SJCRH30 (cell line): ENCODE measurements at regions not wholly inside any gene's neighbourhood (a gene's known extent, or its start where the extent isn't known, plus 50 kb on each side); places are given as distances from the start of the nearest gene placed in this dataset.
"Not testable (repeated sequence)": the region's sequence is repeated elsewhere in the genome, so short reads cannot be mapped to it uniquely, and the experiment has no call there.

Experiments used
- DNase-seq, 2 experiments: peaks; one replicate each; pipeline ENCODE4 v3.0.0-alpha.2; 2015 to 2020
- H3K27ac ChIP-seq: fragments of 250-450 bp; sonication (Bioruptor Pico); 2 replicates; pipeline ENCODE4 v1.5.1; 2020; ENCODE audit warnings: mild to moderate bottlenecking, moderate library complexity
- H3K27me3 ChIP-seq: fragments of 250-450 bp; sonication (Bioruptor Pico); 2 replicates; pipeline ENCODE4 v1.5.1; 2020; ENCODE audit warnings: mild to moderate bottlenecking, moderate library complexity
- H3K36me3 ChIP-seq: fragments of 250-450 bp; sonication (Bioruptor Pico); 2 replicates; pipeline ENCODE4 v1.5.1; 2020; ENCODE audit warnings: mild to moderate bottlenecking, moderate library complexity
- H3K4me1 ChIP-seq: fragments of 250-450 bp; sonication (Bioruptor Pico); 2 replicates; pipeline ENCODE4 v1.5.1; 2020; ENCODE audit warnings: mild to moderate bottlenecking, moderate library complexity
- H3K4me3 ChIP-seq: fragments of 250-450 bp; sonication (Bioruptor Pico); 2 replicates; pipeline ENCODE4 v1.5.1; 2020; ENCODE audit warnings: mild to moderate bottlenecking, moderate library complexity
- H3K9me3 ChIP-seq: fragments of 250-450 bp; sonication (Bioruptor Pico); replicated peaks from 2 replicates; pipeline ENCODE4 v1.5.1; 2020; ENCODE audit warnings: mild to moderate bottlenecking, moderate library complexity

DNA sequence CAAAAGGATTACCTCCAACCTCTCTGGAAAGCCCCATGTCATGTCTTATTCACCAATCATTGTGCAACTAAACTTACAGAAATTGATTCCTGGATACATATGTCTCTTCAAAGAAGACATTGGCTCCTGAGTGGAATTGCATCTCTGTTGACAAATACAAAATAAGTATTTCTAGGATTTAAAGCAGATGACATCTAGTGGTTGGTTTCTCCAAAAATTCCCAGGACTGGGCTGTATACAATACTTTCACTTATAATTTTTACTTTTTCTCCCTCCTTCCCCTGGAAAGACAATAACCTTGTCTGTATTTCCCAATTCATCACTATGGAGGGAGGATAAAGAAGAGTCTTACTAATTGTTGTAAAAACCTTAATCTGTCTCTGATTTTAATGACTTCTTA is 1347.4 kb downstream of the NCAM2 start:
- Histone ChIP-seq H3K36me3 (no peaks in the 10 kb centered on the region), H3K4me1 (no peaks in the 10 kb centered on the region), H3K4me3 (no peak overlapping the region), H3K9me3 (no peaks in the 10 kb centered on the region), H3K27ac (no peak overlapping the region), H3K27me3 (no peaks in the 10 kb centered on the region)
- DNase-seq: no peak

DNA sequence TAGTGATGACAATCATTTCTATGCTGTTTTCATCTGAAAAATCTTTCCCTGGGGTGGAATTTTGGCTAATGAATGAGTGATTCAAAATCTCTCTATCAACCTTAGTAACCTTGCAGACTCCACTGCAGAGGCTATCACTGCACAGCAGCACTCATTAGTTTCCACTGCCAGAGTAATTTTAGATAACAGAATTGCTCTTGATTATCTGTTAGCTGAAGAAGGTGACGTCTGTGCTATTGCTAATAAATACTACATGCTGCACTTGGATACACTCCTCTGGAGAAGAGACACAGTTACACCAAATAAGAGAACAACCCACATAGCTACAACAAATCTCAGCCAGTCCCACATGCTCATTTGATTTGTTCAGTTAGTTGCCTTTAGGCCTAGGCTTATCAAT is 1348.4 kb downstream of the NCAM2 start:
- H3K4me3 ChIP-seq: no peak overlapping the region
- DNase-seq: no peak
- no peaks in the 10 kb centered on the region for H3K9me3 ChIP-seq
- no peak overlapping the region for H3K27ac ChIP-seq
- no peaks in the 10 kb centered on the region for H3K27me3 ChIP-seq
- H3K4me1 ChIP-seq: no peaks in the 10 kb centered on the region
- H3K36me3 ChIP-seq: no peaks in the 10 kb centered on the region

DNA sequence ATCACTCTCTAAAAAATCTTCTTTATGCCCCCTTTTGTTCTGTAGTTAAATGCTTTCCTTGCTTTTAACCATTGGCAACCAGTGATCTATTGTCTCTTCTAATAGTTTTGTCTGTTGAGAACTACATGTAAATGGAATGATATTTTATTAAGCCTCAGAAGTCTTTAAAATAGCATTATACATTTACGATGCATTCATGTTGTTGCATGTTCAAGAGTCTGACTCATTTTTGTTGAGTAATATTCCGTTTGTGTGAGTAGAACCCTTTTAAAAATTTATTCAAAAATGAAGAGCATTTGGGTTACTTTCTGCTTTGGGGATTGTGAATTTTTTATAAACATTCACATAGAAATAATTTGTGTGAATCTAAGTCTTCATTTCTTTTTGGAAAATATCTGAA is 1352.9 kb downstream of the NCAM2 start:
- Histone ChIP-seq H3K36me3 (no peaks in the 10 kb centered on the region), H3K9me3 (no peaks in the 10 kb centered on the region), H3K27ac (no peak overlapping the region), H3K4me1 (no peaks in the 10 kb centered on the region), H3K27me3 (no peaks in the 10 kb centered on the region), H3K4me3 (no peak overlapping the region)
- DNase-seq: no peak

DNA sequence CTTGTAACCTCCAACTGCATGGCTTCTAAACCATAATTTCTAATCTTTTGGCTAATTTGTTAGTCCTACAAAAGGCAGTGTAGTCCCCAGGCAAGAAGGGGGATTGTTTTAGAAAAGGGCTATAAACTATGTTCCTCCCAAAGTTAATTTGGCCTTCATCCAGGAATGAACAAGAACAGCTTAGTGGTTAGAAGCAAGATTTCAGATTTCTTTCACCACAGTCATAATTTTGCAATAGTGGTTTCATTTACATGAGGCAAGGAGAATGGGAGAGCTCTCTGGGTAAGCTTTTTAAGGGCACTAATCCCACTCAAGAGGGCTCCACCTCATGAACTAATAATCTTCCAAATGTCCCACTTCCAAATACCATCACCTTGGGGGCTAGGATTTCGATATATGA is 1353.9 kb downstream of the NCAM2 start:
- no peaks in the 10 kb centered on the region for H3K4me1 ChIP-seq
- no peaks in the 10 kb centered on the region for H3K36me3 ChIP-seq
- H3K9me3 ChIP-seq: no peaks in the 10 kb centered on the region
- no peak for DNase-seq
- no peak overlapping the region for H3K4me3 ChIP-seq
- no peak overlapping the region for H3K27ac ChIP-seq
- no peaks in the 10 kb centered on the region for H3K27me3 ChIP-seq

DNA sequence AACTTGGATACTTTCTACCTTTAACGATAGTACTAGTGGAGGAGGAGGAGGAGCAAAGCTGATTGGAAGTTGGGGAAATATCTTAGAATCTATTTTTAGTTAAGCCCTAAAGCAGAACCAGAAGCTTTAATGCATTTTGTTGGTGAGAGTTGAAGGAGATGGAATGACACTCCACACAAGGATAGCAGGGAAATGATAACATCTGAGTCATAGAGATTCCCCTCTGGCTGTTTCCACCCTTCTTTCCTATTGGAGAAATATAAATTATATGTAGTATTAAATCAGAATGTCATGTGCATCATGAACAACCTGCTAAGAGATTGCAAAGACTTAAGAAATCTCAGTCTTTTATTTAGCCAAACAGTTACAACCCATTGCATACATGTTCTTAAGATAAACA is 1357.7 kb downstream of the NCAM2 start:
- no peak for DNase-seq
- Histone ChIP-seq H3K27ac (no peak overlapping the region), H3K4me3 (no peak overlapping the region)

DNA sequence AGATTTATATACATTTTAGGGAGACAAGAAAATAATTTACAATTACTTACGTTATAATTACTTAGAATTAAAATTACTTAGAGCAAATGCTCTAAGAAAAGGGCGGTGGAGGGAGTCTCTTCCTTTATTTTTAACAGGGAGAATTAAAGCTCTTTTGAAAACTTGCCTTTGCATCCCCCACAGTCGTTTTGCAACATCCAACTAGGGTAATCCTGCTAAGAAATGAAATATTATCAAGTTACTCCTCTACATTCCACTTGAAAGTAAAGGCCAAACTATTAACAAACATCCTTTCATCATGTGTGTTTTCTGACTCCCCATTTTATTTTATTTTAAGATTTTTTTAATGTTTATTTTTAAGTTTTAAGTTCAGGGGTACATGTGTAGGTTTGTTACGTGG is 1358.5 kb downstream of the NCAM2 start:
- Histone ChIP-seq H3K9me3 (no peaks in the 10 kb centered on the region), H3K36me3 (no peaks in the 10 kb centered on the region), H3K4me1 (no peaks in the 10 kb centered on the region), H3K4me3 (no peak overlapping the region), H3K27me3 (peaks cover 4% of the 10 kb centered on the region; the same call in 1 of the 2 replicates), H3K27ac (no peak overlapping the region)
- DNase-seq: no peak

More for the DNA sequence above, 1357.7 kb downstream of the NCAM2 start:
- Histone ChIP-seq H3K36me3 (no peaks in the 10 kb centered on the region), H3K9me3 (no peaks in the 10 kb centered on the region), H3K4me1 (no peaks in the 10 kb centered on the region), H3K27me3 (peaks cover 4% of the 10 kb centered on the region; the same call in 1 of the 2 replicates)

DNA sequence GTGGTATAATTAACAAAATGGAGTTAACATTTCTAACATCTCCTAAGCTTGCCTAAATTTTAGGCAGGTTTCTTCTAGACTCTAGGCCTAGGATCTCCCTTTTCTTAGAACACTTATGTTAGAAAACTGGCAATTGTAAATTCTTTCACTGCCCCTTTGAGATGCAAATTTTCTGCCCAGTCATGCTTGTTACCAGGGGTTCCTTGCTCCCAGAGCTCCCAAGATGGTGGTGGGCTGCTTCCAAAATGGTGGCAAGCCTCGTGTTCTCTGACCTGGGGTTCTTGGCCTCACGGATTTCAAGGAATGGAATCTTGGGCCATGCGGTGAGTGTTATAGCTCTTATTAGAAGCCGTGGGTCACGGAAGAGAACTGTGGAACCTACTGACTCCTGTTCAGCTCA is 1361.4 kb downstream of the NCAM2 start:
- DNase-seq, H3K9me3 ChIP-seq, H3K27me3 ChIP-seq, H3K4me3 ChIP-seq, H3K27ac ChIP-seq, H3K4me1 ChIP-seq, H3K36me3 ChIP-seq: not testable (repeated sequence)

DNA sequence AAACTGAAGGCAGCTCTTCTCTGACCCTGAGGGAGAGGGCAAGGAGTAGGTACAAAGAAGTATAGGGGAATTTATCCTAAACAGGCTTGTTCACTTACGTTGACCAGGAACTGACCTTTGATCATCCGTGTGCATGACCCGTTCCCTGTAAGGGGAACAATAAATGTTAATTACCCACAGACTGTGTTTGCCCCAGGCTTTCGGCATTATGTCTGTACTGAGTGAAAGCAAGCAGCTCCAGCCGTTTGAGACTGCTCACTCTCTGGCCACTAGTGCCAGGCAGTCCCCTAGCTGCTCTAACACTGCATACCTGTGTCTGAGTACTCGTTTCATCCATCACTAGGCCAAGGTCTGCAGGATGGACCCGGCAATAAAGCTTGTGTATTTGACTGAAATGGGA is 1365.3 kb downstream of the NCAM2 start:
- H3K36me3 ChIP-seq: no peaks in the 10 kb centered on the region
- no peak for DNase-seq
- H3K27me3 ChIP-seq: peaks cover 2% of the 10 kb centered on the region; the same call in 1 of the 2 replicates
- no peak overlapping the region for H3K4me3 ChIP-seq
- no peak overlapping the region for H3K27ac ChIP-seq
- no peaks in the 10 kb centered on the region for H3K9me3 ChIP-seq
- no peaks in the 10 kb centered on the region for H3K4me1 ChIP-seq

DNA sequence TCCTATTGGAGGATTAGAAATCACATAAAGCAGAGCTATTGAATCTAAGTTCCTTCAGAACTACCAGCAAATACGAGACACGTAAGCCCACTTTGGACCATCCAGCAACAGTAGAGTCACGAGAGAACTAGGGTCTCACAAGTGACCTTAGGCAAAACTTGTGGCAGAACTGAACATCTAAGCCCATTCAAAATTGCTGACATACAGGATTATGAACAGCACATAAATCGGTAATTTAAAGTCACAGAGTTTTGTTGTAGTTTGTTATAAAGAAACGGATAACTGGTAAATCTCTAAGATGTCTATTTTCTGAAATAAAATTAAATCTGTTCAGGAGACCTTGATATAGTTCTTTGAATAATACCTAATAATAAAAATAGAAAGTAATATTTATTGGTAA is 1366.0 kb downstream of the NCAM2 start:
- no peak for DNase-seq
- H3K4me3 ChIP-seq: no peak overlapping the region

DNA sequence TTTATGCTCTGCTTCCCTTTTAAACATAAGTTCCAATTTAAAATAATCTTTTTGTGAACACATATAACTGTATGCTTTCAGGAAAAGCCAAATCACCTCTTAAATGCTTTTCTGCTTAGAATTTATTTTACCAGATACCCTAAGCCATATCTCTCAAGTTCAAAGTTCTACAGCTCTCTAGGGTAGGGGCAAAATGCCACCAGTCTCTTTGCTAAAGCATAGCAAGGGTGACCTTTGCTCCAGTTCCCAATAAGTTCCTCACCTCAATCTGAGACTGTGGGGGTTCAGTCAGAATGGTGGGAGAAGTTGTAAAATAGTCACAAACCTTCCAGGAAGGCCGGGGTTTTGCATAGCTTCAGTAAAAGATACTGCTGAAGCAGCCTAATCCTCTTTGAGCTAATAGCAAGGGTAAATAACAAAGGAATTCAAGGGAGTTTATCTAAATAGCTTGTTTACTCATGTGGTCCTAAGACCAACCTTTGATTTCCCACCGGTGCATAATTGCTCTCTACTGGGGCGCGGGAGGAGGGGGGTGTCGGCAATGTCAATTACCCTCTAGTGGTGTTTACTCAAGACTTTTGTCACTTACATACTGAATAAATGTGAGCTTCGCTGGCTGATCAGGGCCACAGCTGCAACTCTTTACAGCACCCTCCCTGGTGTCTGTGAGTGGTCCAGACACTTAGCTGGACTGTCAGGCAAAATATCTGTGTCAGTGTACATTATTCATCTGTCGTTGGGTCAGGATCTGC is 1376.2 kb downstream of the NCAM2 start:
- Histone ChIP-seq H3K9me3 (no peaks in the 10 kb centered on the region), H3K4me3 (no peak overlapping the region), H3K36me3 (no peaks in the 10 kb centered on the region), H3K4me1 (no peaks in the 10 kb centered on the region), H3K27me3 (no peaks in the 10 kb centered on the region), H3K27ac (no peak overlapping the region)
- DNase-seq: no peak

More for the DNA sequence above, 1366.0 kb downstream of the NCAM2 start:
- H3K4me1 ChIP-seq: no peaks in the 10 kb centered on the region
- no peak overlapping the region for H3K27ac ChIP-seq
- no peaks in the 10 kb centered on the region for H3K36me3 ChIP-seq
- H3K27me3 ChIP-seq: no peaks in the 10 kb centered on the region
- no peaks in the 10 kb centered on the region for H3K9me3 ChIP-seq

DNA sequence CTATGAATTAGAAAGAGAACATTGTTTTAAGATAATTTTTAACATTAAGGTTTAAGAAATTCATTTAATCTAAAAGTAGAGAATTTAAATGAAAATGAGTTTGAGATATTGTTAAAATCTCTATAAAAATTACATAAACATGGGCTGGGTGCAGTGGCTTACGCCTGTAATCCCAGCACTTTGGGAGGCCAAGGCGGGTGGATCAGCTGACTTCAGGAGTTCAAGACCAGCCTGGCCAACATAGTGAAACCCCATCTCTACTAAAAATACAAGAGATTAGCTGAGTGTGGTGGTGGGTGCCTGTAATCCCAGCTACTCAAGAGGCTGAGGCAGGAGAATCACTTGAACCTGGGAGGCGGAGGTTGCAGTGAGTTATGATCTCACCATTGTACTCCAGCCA is 1379.6 kb downstream of the NCAM2 start:
- H3K4me1 ChIP-seq: not testable (repeated sequence)

DNA sequence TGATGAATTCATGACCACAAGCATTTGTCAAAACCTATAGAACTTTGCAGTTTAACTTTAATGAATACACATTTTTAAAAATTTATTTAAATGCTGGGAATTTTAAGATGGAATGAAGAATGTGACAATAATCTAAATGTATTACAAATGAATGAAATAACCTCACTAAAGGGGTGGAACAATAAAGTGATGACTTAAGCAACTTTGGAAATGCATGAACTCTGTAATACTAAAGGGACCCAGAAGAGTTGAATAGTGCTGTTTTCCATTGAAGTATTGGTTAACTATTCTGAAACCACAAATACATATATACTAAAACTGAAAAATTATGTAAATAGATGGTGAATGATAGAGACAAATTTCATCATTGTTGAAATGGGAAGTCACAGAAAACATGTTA is 1395.1 kb downstream of the NCAM2 start:
- no peaks in the 10 kb centered on the region for H3K36me3 ChIP-seq
- no peaks in the 10 kb centered on the region for H3K27me3 ChIP-seq
- H3K27ac ChIP-seq: no peak overlapping the region
- H3K9me3 ChIP-seq: no peaks in the 10 kb centered on the region
- no peaks in the 10 kb centered on the region for H3K4me1 ChIP-seq
- no peak for DNase-seq
- no peak overlapping the region for H3K4me3 ChIP-seq

More for the DNA sequence above, 1379.6 kb downstream of the NCAM2 start:
- DNase-seq, H3K27me3 ChIP-seq, H3K27ac ChIP-seq, H3K36me3 ChIP-seq, H3K9me3 ChIP-seq, H3K4me3 ChIP-seq: not testable (repeated sequence)

DNA sequence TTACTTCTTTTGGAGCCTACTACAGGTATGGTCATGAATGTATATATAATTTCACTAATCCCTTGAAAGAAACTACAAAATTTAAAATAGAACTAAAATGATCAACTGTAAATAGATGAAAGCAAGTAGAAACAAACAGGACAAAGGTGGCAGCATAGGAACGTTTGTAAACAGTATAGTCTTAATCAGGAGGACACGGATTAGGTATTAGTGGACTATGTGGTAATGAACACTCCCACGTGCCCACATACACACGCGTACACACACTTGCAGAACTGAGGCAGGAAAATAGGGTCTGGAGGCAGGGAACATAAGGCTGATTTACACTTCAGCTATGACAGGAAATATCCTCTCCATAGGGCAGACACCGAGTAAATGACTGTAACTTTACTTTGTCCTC is 1397.8 kb downstream of the NCAM2 start:
- Histone ChIP-seq H3K4me3 (no peak overlapping the region), H3K27ac (no peak overlapping the region), H3K9me3 (no peaks in the 10 kb centered on the region), H3K36me3 (no peaks in the 10 kb centered on the region), H3K4me1 (no peaks in the 10 kb centered on the region), H3K27me3 (no peaks in the 10 kb centered on the region)
- no peak for DNase-seq

DNA sequence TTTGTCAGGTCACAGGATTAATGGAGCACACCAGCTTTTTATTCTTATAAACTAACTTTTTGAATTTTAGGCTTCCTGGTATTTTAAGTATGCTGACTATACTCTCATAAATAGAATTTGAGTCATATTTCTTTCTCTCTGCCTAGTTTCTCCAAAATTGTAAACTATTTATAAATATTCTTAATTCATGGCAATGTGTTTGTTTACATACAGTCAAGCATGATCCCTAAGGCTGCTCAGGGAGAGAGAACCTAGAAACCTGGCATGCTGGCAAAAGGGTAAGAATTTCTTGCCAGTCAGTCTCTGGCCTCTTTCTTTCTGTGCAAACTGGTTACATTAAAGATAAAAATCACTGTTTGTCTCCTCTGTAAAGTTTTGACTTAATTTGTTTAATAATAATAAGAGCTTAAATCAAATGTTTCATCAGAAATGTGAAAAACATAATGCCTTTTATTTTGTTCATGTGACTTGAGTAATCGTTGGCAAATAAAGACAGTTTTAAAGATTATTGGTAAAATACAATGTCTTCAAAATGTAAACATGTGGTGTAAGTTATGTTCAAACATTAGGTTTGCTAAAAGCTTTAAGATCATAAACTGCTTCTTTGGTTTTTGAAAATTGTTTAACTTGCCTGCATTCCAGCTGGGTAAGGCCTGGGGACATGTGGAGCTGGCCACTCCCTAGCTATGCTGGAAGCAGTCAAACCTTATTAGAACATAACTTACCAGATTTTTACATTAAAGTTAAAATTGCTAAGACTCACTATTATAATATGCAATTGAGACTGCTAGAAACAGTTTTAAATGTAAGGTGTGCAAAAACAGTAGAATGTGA is 1401.7 kb downstream of the NCAM2 start:
- Histone ChIP-seq H3K27me3 (no peaks in the 10 kb centered on the region), H3K27ac (no peak overlapping the region), H3K4me1 (no peaks in the 10 kb centered on the region), H3K9me3 (no peaks in the 10 kb centered on the region), H3K4me3 (no peak overlapping the region), H3K36me3 (no peaks in the 10 kb centered on the region)
- DNase-seq: no peak

DNA sequence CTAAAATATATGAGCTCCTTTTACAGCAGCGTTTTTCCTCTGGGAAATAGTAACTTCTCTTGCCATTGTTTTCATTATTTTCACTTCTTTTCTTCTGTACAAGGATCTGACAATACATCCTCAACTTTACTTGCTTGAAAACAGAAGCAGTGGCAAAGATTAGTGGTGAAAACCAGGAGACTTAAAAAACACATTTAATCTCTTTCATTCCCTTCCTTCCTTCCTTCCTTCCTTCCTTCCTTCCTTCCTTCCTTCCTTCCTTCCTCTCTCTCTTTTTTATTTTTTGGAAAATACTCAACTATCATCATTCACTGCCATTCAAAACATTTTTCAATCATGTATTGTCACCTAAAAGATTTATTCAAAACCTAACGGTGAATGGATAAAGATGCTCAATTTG is 1411.4 kb downstream of the NCAM2 start:
- Histone ChIP-seq H3K36me3 (no peaks in the 10 kb centered on the region), H3K27ac (no peak overlapping the region), H3K4me1 (no peaks in the 10 kb centered on the region), H3K4me3 (no peak overlapping the region), H3K27me3 (no peaks in the 10 kb centered on the region), H3K9me3 (no peaks in the 10 kb centered on the region)
- no peak for DNase-seq
